Heart left ventricle (tissue), 16 donors: ENCODE measurements at regions not wholly inside any gene's neighbourhood (a gene's known extent, or its start where the extent isn't known, plus 50 kb on each side); places are given as distances from the start of the nearest gene placed in this dataset.
A peak's percentile ranks its signal among the peaks of the same experiment; 100 is the strongest.

Source experiments
- ATAC-seq, 4 donors: fragments of 200-7000 bp; cut with Tn5 transposase; one replicate each; pipeline ENCODE4 v1.9.1; 2020 to 2022; ENCODE audit warnings: moderate library complexity in 4 of 4, mild to moderate bottlenecking in 3 of 4, moderate number of reproducible peaks in 1 of 4
- DNase-seq, 5 donors: peaks; one replicate each; pipeline ENCODE4 v3.0.0-alpha.2; 2020
- H3K27ac ChIP-seq, 12 donors: fragments of 200-600 bp; sonication (generic) in 4 of 12; one replicate each; pipeline versions ENCODE4 v1.5.0 to v1.8.0; 2016 to 2022; ENCODE audit warnings: mild to moderate bottlenecking in 2 of 12
- H3K27me3 ChIP-seq, 9 donors: fragments of 200-600 bp; sonication (generic) in 2 of 9; one replicate each; pipeline versions ENCODE4 v1.5.1 to v1.8.0; 2016 to 2022; ENCODE audit warnings: mild to moderate bottlenecking in 3 of 9
- H3K36me3 ChIP-seq, 9 donors: fragments of 200-600 bp; sonication (generic) in 2 of 9; one replicate each; pipeline versions ENCODE4 v1.5.0 to v1.8.0; 2018 to 2022; ENCODE audit warnings: mild to moderate bottlenecking in 2 of 9
- H3K4me1 ChIP-seq, 12 donors: fragments of 200-600 bp; sonication (generic) in 4 of 12; one replicate each; pipeline versions ENCODE4 v1.5.0 to v1.8.0; 2016 to 2022; ENCODE audit warnings: mild to moderate bottlenecking in 3 of 12
- H3K4me3 ChIP-seq, 12 donors: fragments of 200-600 bp; sonication (generic) in 4 of 12; one replicate each; pipeline versions ENCODE4 v1.5.0 to v1.8.0; 2017 to 2022; ENCODE audit warnings: mild to moderate bottlenecking in 9 of 12, moderate library complexity in 4 of 12
- H3K9me3 ChIP-seq, 12 donors: fragments of 200-600 bp; sonication (generic) in 4 of 12; one replicate each; pipeline versions ENCODE4 v1.5.0 to v1.8.0; 2016 to 2022; ENCODE audit warnings: mild to moderate bottlenecking in 1 of 12
- CTCF ChIP-seq, 12 donors: fragments of 200-600 bp; sonication (generic) in 4 of 12; IDR thresholded peaks; one replicate each; pipeline versions ENCODE4 v1.5.0 to v1.8.0; 2018 to 2022; ENCODE audit warnings: antibody characterized with exemption in 12 of 12, mild to moderate bottlenecking in 5 of 12
- POLR2A ChIP-seq, 2 donors: fragments of 450-650 bp; IDR thresholded peaks; one replicate each; pipeline ENCODE4 v1.6.1; 2017; ENCODE audit warnings: antibody characterized with exemption in 2 of 2, mild to moderate bottlenecking in 2 of 2, moderate library complexity in 2 of 2
- WGBS, 4 donors: extraction: QIAGEN DNeasy Blood & Tissue Kit in 2 of 4; methylation state at CpG; one replicate each; pipeline versions ENCODE4 v1.1.5 to v1.1.7; 2013 to 2018; 5-methylcytosine and 5-hydroxymethylcytosine counted together
- intact Hi-C, 10 donors: fragments of 100-400 bp; cut with DNase I; formaldehyde crosslinking; loops; one replicate each; pipeline versions ENCODE4 v1.11.1 to v1.14.2; 2022
- donor health status: ischemic (EF 13 %, LVEDD 7.1; RV severe dilation, severe dysfunction).
- donor health status: healthy with polysubstance abuse.
- donor health status: DM: no; HTN: yes; CAD: no.
- donor health status: DM: no; HTN: no; CAD: no.
- donor health status: ischemic (EF 25% LVEDD 6.9; RV normal size, moderate dysfunction).
- donor health status: ischemic (EF 25% LVEDD 5.7; RV mildly dilated, moderate dysfunction).
- donor health status: healthy.
- donor health status: DM: yes; HTN: yes; CAD: no.
- donor health status: ischemic (EF 35%, LVEDD 5.7; RV mildly dilated, moderate dysfunction).
- donor health status: nonischemic (EF 11% LVEDD 7.7; RV severe dilation, severe dysfunction).
- donor health status: DM: yes; HTN: yes; CAD: no.
- donor health status: PGD.
- donor health status: ischemic (EF 29% LVEDD 5.4; RV normal size, mild dysfunction).
- donor health status: nonischemic (EF 23%, LVEDD 6.1; RV moderate dilation, normal function).

- no peaks in the 10 kb centered on the region for H3K9me3 ChIP-seq
- DNase-seq (peak in 3 of 5 donors; percentile 15 to 49 (median 20)), ATAC-seq (peak; percentile 26 to 86 (median 81))
- no peaks in the 10 kb centered on the region for H3K36me3 ChIP-seq
- H3K27ac ChIP-seq, result peak overlapping the region in 1 of 12 donors; percentile 48
- TF ChIP-seq CTCF (IDR thresholded peaks at IDR 0.05), result no peak
- H3K4me3 ChIP-seq, result no peak overlapping the region
- no peaks in the 10 kb centered on the region for H3K27me3 ChIP-seq
- WGBS, 4 donors, result 27 to 35% (median 30%) methylated on average over 4 of the region's 4 CpGs
- intact Hi-C loops, result no loop called here
- peaks cover 0 to 10% (median 0%) of the 10 kb centered on the region in 12 donors for H3K4me1 ChIP-seq
These were observed 398.9 kb upstream of the ZNF507 start for GRCh38 chr19:31946491-31946890.

- no peak overlapping the region for H3K27ac ChIP-seq
- no peaks in the 10 kb centered on the region for H3K36me3 ChIP-seq
- peaks cover 0 to 10% (median 0%) of the 10 kb centered on the region in 12 donors for H3K4me1 ChIP-seq
- no peaks in the 10 kb centered on the region for H3K27me3 ChIP-seq
- 78 to 87% (median 86%) methylated on average over 17 of the region's 17 CpGs for WGBS, 4 donors
- TF ChIP-seq CTCF (IDR thresholded peaks at IDR 0.05) (no peak), POLR2A (IDR thresholded peaks at IDR 0.05) (no peak)
- ATAC-seq (no peak), DNase-seq (no peak)
- no peak overlapping the region for H3K4me3 ChIP-seq
- intact Hi-C loops, result no loop called here
- no peaks in the 10 kb centered on the region for H3K9me3 ChIP-seq
These were observed 397.8 kb upstream of the ZNF507 start for GRCh38 chr19:31947436-31948115.

- Histone ChIP-seq H3K4me3 (no peak overlapping the region), H3K27me3 (no peaks in the 10 kb centered on the region), H3K4me1 (peaks cover 0 to 8% (median 0%) of the 10 kb centered on the region in 12 donors), H3K9me3 (no peaks in the 10 kb centered on the region), H3K36me3 (no peaks in the 10 kb centered on the region), H3K27ac (no peak overlapping the region)
- DNase-seq, result no peak
- no peak for ATAC-seq
- 28 to 54% (median 51%) methylated on average over 1 of the region's 1 CpG for WGBS, 4 donors
- intact Hi-C loops, result no loop called here
- TF ChIP-seq POLR2A (IDR thresholded peaks at IDR 0.05), result no peak
- TF ChIP-seq CTCF (IDR thresholded peaks at IDR 0.05), result no peak
These were observed 392.7 kb upstream of the ZNF507 start for GRCh38 chr19:31952693-31953092.

GRCh38 chr19:31955061-31955460 is 390.3 kb upstream of the ZNF507 start:
- 83 to 95% (median 89%) methylated on average over 3 of the region's 3 CpGs for WGBS, 4 donors
- H3K27me3 ChIP-seq, result no peaks in the 10 kb centered on the region
- ATAC-seq (no peak), DNase-seq (no peak)
- H3K9me3 ChIP-seq, result no peaks in the 10 kb centered on the region
- H3K4me1 ChIP-seq, result peaks cover 0 to 8% (median 0%) of the 10 kb centered on the region in 12 donors
- no peak overlapping the region for H3K4me3 ChIP-seq
- intact Hi-C loops, result no loop called here
- no peaks in the 10 kb centered on the region for H3K36me3 ChIP-seq
- H3K27ac ChIP-seq, result no peak overlapping the region
- TF ChIP-seq CTCF (IDR thresholded peaks at IDR 0.05) (no peak), POLR2A (IDR thresholded peaks at IDR 0.05) (no peak)
